ENCODE measurements at regions not wholly inside any gene's neighbourhood (a gene's known extent, or its start where the extent isn't known, plus 50 kb on each side); places are given as distances from the start of the nearest gene placed in this dataset.

DNA sequence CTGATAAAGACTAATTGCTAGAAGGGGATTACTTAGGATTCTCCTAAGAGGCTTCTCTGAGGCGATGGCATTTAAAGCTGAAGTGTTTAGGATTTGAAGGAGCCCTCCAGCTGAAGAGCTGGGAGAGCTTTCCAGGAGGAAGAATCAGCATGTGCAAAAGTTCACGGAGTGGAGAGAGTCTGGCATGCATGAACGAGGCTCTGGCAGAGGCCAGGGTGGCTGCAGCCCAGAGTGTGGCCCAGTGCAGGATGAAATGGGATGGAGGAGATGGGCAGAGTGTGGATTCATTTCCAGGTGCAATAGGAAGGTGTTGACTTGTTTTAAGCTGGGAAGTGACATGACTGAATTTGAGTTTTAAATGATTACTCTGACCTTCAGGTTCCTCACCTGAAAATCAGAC, 249.0 kb upstream of the CCL2 start:
- Histone ChIP-seq H3K36me3 (ENCODE audit: insufficient read depth, low read length) (no peaks in the 10 kb centered on the region), H3K4me2 (ENCODE audit: low read length) (no peak overlapping the region), H3K4me3 (ENCODE audit: low read depth, low read length, poor library complexity, severe bottlenecking) (no peak overlapping the region), H3K27ac (ENCODE audit: low read depth, low read length, poor library complexity, severe bottlenecking) (no peak overlapping the region), H3K9ac (ENCODE audit: low read length) (no peak overlapping the region), H3K79me2 (ENCODE audit: insufficient read depth, low read length) (no peaks in the 10 kb centered on the region), H3K9me2 (ENCODE audit: low read depth, low read length) (no peaks in the 10 kb centered on the region), H2AFZ (ENCODE audit: low read length) (no peak overlapping the region), H3K4me1 (ENCODE audit: insufficient read depth, low read length, severe bottlenecking) (no peaks in the 10 kb centered on the region), H3K9me3 (ENCODE audit: low read length) (no peaks in the 10 kb centered on the region), H3F3A (ENCODE audit: insufficient read depth, low read length) (no peaks in the 10 kb centered on the region), H4K20me1 (ENCODE audit: insufficient read depth, low read length) (no peaks in the 10 kb centered on the region), H3K27me3 (ENCODE audit: insufficient read depth, low read length) (no peaks in the 10 kb centered on the region)
- no peak for TF ChIP-seq EZH2 (IDR thresholded peaks at IDR 0.05; ENCODE audit: borderline replicate concordance, low read length)
- TF ChIP-seq, protein P1, sequence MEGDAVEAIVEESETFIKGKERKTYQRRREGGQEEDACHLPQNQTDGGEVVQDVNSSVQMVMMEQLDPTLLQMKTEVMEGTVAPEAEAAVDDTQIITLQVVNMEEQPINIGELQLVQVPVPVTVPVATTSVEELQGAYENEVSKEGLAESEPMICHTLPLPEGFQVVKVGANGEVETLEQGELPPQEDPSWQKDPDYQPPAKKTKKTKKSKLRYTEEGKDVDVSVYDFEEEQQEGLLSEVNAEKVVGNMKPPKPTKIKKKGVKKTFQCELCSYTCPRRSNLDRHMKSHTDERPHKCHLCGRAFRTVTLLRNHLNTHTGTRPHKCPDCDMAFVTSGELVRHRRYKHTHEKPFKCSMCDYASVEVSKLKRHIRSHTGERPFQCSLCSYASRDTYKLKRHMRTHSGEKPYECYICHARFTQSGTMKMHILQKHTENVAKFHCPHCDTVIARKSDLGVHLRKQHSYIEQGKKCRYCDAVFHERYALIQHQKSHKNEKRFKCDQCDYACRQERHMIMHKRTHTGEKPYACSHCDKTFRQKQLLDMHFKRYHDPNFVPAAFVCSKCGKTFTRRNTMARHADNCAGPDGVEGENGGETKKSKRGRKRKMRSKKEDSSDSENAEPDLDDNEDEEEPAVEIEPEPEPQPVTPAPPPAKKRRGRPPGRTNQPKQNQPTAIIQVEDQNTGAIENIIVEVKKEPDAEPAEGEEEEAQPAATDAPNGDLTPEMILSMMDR (IDR thresholded peaks at IDR 0.05; ENCODE audit: low read length), result no peak

DNA sequence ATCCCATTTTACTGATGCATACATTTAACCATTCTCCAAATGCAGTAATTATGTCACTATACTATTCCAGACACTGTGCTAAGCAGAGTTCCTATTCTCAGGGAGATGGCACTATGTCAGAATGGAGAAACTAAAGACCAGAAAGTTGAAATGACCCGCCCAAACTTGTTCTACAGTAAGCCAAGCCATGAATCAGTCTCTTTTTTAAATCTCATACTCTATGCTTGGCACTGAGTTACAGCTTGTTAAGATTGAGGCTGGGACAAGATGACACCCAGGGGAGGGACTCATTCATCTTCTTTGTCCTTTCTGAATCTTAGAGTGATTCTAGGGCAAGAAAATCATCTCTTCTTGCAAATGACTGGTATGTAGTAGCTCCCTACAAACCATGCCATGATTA, 247.0 kb upstream of the CCL2 start:
- no peak overlapping the region for H3K9ac ChIP-seq (ENCODE audit: low read length)
- no peaks in the 10 kb centered on the region for H3K9me2 ChIP-seq (ENCODE audit: low read depth, low read length)
- H3F3A ChIP-seq (ENCODE audit: insufficient read depth, low read length), result no peaks in the 10 kb centered on the region
- no peak overlapping the region for H3K4me2 ChIP-seq (ENCODE audit: low read length)
- H3K4me3 ChIP-seq (ENCODE audit: low read depth, low read length, poor library complexity, severe bottlenecking), result no peak overlapping the region
- H3K4me1 ChIP-seq (ENCODE audit: insufficient read depth, low read length, severe bottlenecking), result no peaks in the 10 kb centered on the region
- no peaks in the 10 kb centered on the region for H3K27me3 ChIP-seq (ENCODE audit: insufficient read depth, low read length)
- H2AFZ ChIP-seq (ENCODE audit: low read length), result no peak overlapping the region
- TF ChIP-seq, protein P1 (IDR thresholded peaks at IDR 0.05; ENCODE audit: low read length), result no peak
- no peak for TF ChIP-seq EZH2 (IDR thresholded peaks at IDR 0.05; ENCODE audit: borderline replicate concordance, low read length)
- H3K27ac ChIP-seq (ENCODE audit: low read depth, low read length, poor library complexity, severe bottlenecking), result no peak overlapping the region
- H3K79me2 ChIP-seq (ENCODE audit: insufficient read depth, low read length), result no peaks in the 10 kb centered on the region
- H3K36me3 ChIP-seq (ENCODE audit: insufficient read depth, low read length), result no peaks in the 10 kb centered on the region
- no peaks in the 10 kb centered on the region for H3K9me3 ChIP-seq (ENCODE audit: low read length)
- no peaks in the 10 kb centered on the region for H4K20me1 ChIP-seq (ENCODE audit: insufficient read depth, low read length)

DNA sequence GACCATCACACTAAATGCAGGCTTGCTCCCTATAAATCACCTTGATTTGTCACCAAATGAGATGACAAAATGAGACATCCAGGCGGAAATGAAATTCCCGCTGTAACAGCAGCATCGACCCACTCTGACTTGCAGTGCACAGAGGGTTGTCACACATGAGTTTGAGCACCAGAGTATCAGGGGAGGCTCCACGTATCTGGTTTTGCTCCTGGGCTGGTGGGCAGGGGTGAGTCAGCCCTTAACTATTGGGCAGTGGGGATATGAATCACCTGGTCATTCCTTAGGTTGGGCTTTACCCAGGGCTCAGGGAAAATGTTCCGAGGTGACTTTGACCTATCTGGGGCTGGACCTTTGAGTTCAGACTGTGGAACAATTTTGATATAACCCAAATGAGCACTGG, 245.2 kb upstream of the CCL2 start:
- Histone ChIP-seq H3K9ac (ENCODE audit: low read length) (no peak overlapping the region), H3K27me3 (ENCODE audit: insufficient read depth, low read length) (no peaks in the 10 kb centered on the region), H3K4me2 (ENCODE audit: low read length) (no peak overlapping the region), H3K9me2 (ENCODE audit: low read depth, low read length) (no peaks in the 10 kb centered on the region), H3K27ac (ENCODE audit: low read depth, low read length, poor library complexity, severe bottlenecking) (no peak overlapping the region), H3K36me3 (ENCODE audit: insufficient read depth, low read length) (no peaks in the 10 kb centered on the region), H4K20me1 (ENCODE audit: insufficient read depth, low read length) (no peaks in the 10 kb centered on the region), H3K79me2 (ENCODE audit: insufficient read depth, low read length) (no peaks in the 10 kb centered on the region), H3K4me3 (ENCODE audit: low read depth, low read length, poor library complexity, severe bottlenecking) (no peak overlapping the region), H3K4me1 (ENCODE audit: insufficient read depth, low read length, severe bottlenecking) (no peaks in the 10 kb centered on the region), H3K9me3 (ENCODE audit: low read length) (no peaks in the 10 kb centered on the region), H3F3A (ENCODE audit: insufficient read depth, low read length) (no peaks in the 10 kb centered on the region), H2AFZ (ENCODE audit: low read length) (no peak overlapping the region)
- TF ChIP-seq EZH2 (IDR thresholded peaks at IDR 0.05; ENCODE audit: borderline replicate concordance, low read length), result no peak
- TF ChIP-seq, protein P1 (IDR thresholded peaks at IDR 0.05; ENCODE audit: low read length), result no peak
